ENCODE measurements at regions not wholly inside any gene's neighbourhood (a gene's known extent, or its start where the extent isn't known, plus 50 kb on each side); places are given as distances from the start of the nearest gene placed in this dataset.

GRCh38 chr3:151979906-151980305 lies 106.5 kb downstream of the SUCNR1 start:
- Histone ChIP-seq H3K4me1 (replicated peaks) (no peaks in the 10 kb centered on the region), H3K36me3 (no peaks in the 10 kb centered on the region), H3K27ac (no peak overlapping the region), H3K27me3 (replicated peaks; ENCODE audit: insufficient read depth) (no peaks in the 10 kb centered on the region), H3K4me3 (no peak overlapping the region), H3K9me3 (no peaks in the 10 kb centered on the region)
- no peak for DNase-seq (ENCODE audit: low spot score)
- 34% methylated on average over 1 of the region's 1 CpG for WGBS
- TF ChIP-seq CTCF (IDR thresholded peaks at IDR 0.05) (no peak), POLR2A (IDR thresholded peaks at IDR 0.05) (no peak), POLR2AphosphoS5 (IDR thresholded peaks at IDR 0.05) (no peak)
- intact Hi-C loops (cut with DNase I) = no loop called here

GRCh38 chr3:151983538-151983937 lies 110.1 kb downstream of the SUCNR1 start:
- H3K27ac ChIP-seq = no peak overlapping the region
- no peak for DNase-seq (ENCODE audit: low spot score)
- no peaks in the 10 kb centered on the region for H3K4me1 ChIP-seq (replicated peaks)
- no peak overlapping the region for H3K4me3 ChIP-seq
- no peaks in the 10 kb centered on the region for H3K27me3 ChIP-seq (replicated peaks; ENCODE audit: insufficient read depth)
- TF ChIP-seq POLR2A (IDR thresholded peaks at IDR 0.05) (no peak), POLR2AphosphoS5 (IDR thresholded peaks at IDR 0.05) (no peak), CTCF (IDR thresholded peaks at IDR 0.05) (no peak)
- intact Hi-C loops (cut with DNase I) = no loop called here
- 96% methylated on average over 7 of the region's 7 CpGs for WGBS
- H3K36me3 ChIP-seq = no peaks in the 10 kb centered on the region
- H3K9me3 ChIP-seq = no peaks in the 10 kb centered on the region

- no peak for TF ChIP-seq POLR2A (IDR thresholded peaks at IDR 0.05)
- no peak for TF ChIP-seq CTCF (IDR thresholded peaks at IDR 0.05)
- TF ChIP-seq POLR2AphosphoS5 (IDR thresholded peaks at IDR 0.05) = no peak
- Histone ChIP-seq H3K4me1 (replicated peaks) (no peaks in the 10 kb centered on the region), H3K4me3 (no peak overlapping the region), H3K27ac (no peak overlapping the region), H3K36me3 (no peaks in the 10 kb centered on the region), H3K9me3 (no peaks in the 10 kb centered on the region), H3K27me3 (replicated peaks; ENCODE audit: insufficient read depth) (no peaks in the 10 kb centered on the region)
- WGBS = 74% methylated on average over 2 of the region's 2 CpGs
- no peak for DNase-seq (ENCODE audit: low spot score)
- intact Hi-C loops (cut with DNase I) = no loop called here
These were observed 112.5 kb downstream of the SUCNR1 start for GRCh38 chr3:151985787-151986430.

- intact Hi-C loops (cut with DNase I) = no loop called here
- TF ChIP-seq POLR2AphosphoS5 (IDR thresholded peaks at IDR 0.05) = no peak
- TF ChIP-seq CTCF (IDR thresholded peaks at IDR 0.05) = no peak
- TF ChIP-seq POLR2A (IDR thresholded peaks at IDR 0.05) = no peak
- WGBS = 100% methylated on average over 1 of the region's 1 CpG
- Histone ChIP-seq H3K27me3 (replicated peaks; ENCODE audit: insufficient read depth) (no peaks in the 10 kb centered on the region), H3K9me3 (no peaks in the 10 kb centered on the region), H3K36me3 (no peaks in the 10 kb centered on the region), H3K27ac (no peak overlapping the region), H3K4me1 (replicated peaks) (no peaks in the 10 kb centered on the region), H3K4me3 (no peak overlapping the region)
- no peak for DNase-seq (ENCODE audit: low spot score)
These were observed 114.5 kb downstream of the SUCNR1 start for GRCh38 chr3:151987893-151988292.

- H3K27me3 ChIP-seq (replicated peaks; ENCODE audit: insufficient read depth) = no peaks in the 10 kb centered on the region
- H3K36me3 ChIP-seq = no peaks in the 10 kb centered on the region
- H3K9me3 ChIP-seq = no peaks in the 10 kb centered on the region
- H3K4me1 ChIP-seq (replicated peaks) = no peaks in the 10 kb centered on the region
- TF ChIP-seq CTCF (IDR thresholded peaks at IDR 0.05) (no peak), POLR2AphosphoS5 (IDR thresholded peaks at IDR 0.05) (no peak), POLR2A (IDR thresholded peaks at IDR 0.05) (no peak)
- intact Hi-C loops (cut with DNase I) = no loop called here
- DNase-seq (ENCODE audit: low spot score) = no peak
- no peak overlapping the region for H3K27ac ChIP-seq
- H3K4me3 ChIP-seq = no peak overlapping the region
These were observed 116.2 kb downstream of the SUCNR1 start for GRCh38 chr3:151989621-151990020.

Data from prostate gland (tissue), 2 donors.